Activated T-cell treated with anti-CD3 and anti-CD28 coated beads, Interleukin-2, amount 50 U/mL, for 24 hours (primary cell): ENCODE measurements at regions not wholly inside any gene's neighbourhood (a gene's known extent, or its start where the extent isn't known, plus 50 kb on each side); places are given as distances from the start of the nearest gene placed in this dataset.
A peak's percentile ranks its signal among the peaks of the same experiment; 100 is the strongest.

Source experiments
- DNase-seq: peaks from one replicate; pipeline ENCODE4 v3.0.0-alpha.2; 2020
- H3K27ac Mint-ChIP-seq: 2 replicates; pipeline ENCODE4 v1.8.0; 2020; ENCODE audit warnings: mild to moderate bottlenecking, mixed read lengths
- H3K27me3 Mint-ChIP-seq: 2 replicates; pipeline ENCODE4 v1.8.0; 2020; ENCODE audit warnings: mixed read lengths
- H3K36me3 Mint-ChIP-seq: 2 replicates; pipeline ENCODE4 v1.8.0; 2020; ENCODE audit warnings: low read depth, mixed read lengths
- H3K4me1 Mint-ChIP-seq: 2 replicates; pipeline ENCODE4 v1.8.0; 2020; ENCODE audit warnings: low read depth, mixed read lengths
- H3K4me3 Mint-ChIP-seq: 2 replicates; pipeline ENCODE4 v1.8.0; 2020; ENCODE audit warnings: mild to moderate bottlenecking, moderate library complexity, mixed read lengths
- H3K9me3 Mint-ChIP-seq: 2 replicates; pipeline ENCODE4 v1.8.0; 2020; ENCODE audit warnings: mixed read lengths

DNA sequence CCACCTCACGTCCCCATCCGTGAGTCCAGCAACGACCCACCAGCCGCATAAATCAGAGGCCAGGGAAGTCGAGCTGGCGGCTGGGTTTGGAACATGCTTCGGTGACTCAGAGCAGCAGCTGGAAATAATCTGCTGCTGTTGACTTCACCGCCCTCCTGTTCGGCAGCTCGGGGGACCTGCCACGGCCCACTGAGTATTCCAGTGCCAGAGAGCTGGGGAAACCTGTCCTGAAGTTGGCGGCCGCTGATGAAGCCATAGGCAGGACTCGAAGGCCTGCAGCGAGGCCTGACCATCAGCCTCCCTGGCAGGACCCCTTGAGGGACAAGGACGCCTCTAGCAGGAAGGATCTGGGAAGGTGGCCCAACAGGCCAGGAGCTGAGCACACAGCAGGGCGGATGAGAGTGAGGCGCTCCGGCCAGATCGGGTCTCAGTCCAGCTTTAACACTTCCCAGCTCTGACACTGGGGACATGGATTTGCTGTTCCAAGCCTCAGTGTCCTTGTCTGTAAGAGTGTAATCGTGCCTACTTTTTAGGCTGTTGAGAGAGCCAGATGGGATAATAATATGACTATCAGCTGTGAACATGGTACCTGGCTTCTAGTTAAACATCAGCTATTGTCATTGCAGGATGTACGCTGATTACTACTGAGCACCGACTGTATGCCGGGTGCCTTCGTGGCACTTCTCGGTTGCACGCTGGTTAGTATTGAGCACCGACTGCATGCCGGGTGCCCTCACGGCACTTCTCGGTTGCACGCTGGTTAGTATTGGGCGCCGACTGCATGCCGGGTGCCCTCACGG, 50.4 kb upstream of the CIBAR2 start:
- Mint-ChIP-seq H3K9me3 (no peaks in the 10 kb centered on the region), H3K36me3 (no peaks in the 10 kb centered on the region), H3K4me1 (peaks cover 6% of the 10 kb centered on the region), H3K27me3 (peaks cover 13% of the 10 kb centered on the region), H3K4me3 (no peak overlapping the region), H3K27ac (no peak overlapping the region)
- DNase-seq, result no peak

DNA sequence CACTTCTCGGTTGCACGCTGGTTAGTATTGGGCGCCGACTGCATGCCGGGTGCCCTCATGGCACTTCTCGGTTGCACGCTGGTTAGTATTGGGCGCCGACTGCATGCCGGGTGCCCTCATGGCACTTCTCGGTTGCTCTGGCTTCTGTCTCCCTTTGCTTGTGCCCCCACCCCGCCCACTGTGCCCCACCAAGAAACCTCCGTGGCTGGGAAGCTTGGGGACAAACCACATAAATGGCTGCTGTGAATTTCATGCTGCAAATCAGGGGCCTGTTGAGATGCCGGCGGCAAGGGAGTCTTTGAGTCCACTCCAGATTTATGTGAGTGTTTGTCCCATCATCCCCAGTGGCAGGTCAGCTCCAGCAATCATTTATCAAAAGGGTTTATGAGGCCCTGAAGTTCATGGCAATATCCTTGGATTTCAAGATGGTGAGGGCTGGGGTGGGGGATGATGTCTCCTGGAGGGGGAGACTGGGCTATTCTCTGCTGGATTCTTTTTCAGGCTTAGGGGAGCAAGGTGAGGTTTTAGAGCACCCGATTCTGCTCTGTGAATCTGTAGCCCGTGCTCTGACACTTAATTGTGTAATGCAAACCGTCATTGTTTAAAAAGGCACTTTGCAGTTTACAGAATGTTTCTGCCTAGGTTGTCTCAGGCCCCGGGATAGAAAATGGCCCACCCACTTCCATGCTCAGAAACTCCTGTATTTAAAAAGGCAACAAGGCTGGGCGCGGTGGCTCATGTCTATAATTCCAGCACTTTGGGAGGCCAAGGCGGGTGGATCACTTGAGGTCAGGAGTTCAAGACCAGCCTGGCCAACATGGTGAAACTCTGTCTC, 51.2 kb upstream of the CIBAR2 start:
- no peaks in the 10 kb centered on the region for H3K9me3 Mint-ChIP-seq
- no peaks in the 10 kb centered on the region for H3K36me3 Mint-ChIP-seq
- no peak overlapping the region for H3K27ac Mint-ChIP-seq
- no peaks in the 10 kb centered on the region for H3K4me1 Mint-ChIP-seq
- no peak for DNase-seq
- H3K4me3 Mint-ChIP-seq, result no peak overlapping the region
- peaks cover 21% of the 10 kb centered on the region for H3K27me3 Mint-ChIP-seq

DNA sequence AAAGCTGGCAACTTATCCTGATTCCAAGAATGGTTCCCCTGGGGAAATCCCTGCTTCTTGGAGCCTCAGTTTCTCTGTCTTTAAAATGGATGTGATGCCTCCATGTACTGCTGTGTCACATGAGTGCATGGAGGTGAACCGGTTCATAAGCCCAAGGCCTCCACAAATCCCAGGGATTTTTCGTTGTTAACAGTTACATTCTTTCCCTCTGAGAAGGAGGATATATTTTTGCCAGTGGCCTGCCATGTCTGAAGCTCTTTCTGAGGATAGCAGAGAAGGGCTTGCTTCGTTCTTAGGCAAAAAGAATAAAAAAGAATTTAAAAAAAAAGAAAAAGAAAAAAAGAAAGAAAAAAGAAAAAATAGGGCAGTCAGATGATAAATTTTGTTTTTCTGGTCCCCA, 52.2 kb upstream of the CIBAR2 start:
- Mint-ChIP-seq H3K4me3 (no peak overlapping the region), H3K27ac (no peak overlapping the region), H3K9me3 (no peaks in the 10 kb centered on the region), H3K27me3 (peaks cover 25% of the 10 kb centered on the region), H3K4me1 (peaks cover 1% of the 10 kb centered on the region), H3K36me3 (no peaks in the 10 kb centered on the region)
- DNase-seq, result no peak

DNA sequence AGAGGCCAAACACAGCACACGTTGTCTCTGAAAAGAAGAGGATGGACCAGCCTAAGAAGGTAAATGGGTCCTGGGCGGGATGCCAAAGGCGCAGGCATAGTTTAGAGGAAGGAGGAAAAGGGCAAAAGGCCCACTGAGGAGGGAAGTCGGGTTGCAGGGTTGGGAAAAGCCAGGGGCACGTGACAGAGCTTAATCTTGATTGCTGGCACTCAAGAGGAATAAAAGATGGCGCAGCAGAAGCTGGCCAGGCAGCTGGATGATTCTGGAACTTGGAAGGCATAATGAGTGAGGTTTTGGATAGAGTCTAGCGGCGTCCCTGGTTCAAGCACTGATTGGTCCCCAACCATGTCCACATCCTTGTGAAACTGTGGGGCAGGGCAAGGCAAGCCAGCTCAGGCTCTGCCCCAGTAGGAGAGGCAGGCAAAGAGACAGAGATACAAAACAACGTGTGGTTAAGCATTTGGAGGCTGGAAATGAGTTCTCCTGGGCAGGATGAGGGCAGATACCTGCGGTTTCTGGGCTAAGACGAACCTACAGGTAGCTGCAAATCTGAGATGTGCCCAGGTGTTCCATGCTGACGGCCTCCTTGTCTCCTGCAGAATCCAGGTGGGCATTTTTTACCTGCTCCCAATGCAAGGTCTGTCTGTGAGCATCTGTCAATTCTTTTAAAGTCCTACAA, 52.7 kb upstream of the CIBAR2 start:
- Mint-ChIP-seq H3K36me3 (no peaks in the 10 kb centered on the region), H3K4me1 (peaks cover 1% of the 10 kb centered on the region), H3K4me3 (no peak overlapping the region), H3K27ac (no peak overlapping the region), H3K9me3 (no peaks in the 10 kb centered on the region), H3K27me3 (peaks cover 25% of the 10 kb centered on the region)
- no peak for DNase-seq

DNA sequence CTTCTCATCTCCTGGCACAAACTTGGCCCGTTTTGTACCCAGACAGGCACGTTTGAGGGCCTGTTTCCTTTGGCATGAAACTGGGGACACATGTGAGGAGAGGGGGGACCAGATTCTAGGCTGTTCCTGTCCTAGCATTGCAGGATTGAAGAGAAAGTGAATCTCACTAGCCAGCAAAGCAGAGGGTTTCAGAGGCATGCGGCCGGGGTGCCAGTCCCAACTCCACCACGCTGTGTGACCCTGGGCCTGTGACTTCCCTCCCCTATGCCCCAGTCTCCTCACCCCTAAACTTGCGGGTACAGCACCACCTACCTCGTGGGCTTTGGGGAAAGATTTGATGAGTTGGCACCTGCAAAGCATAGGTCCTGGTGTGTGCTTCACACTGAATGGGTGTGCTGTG, 53.5 kb upstream of the CIBAR2 start:
- H3K36me3 Mint-ChIP-seq, result no peaks in the 10 kb centered on the region
- H3K27me3 Mint-ChIP-seq, result peaks cover 32% of the 10 kb centered on the region
- peaks cover 1% of the 10 kb centered on the region for H3K4me1 Mint-ChIP-seq
- no peak for DNase-seq
- no peak overlapping the region for H3K27ac Mint-ChIP-seq
- no peaks in the 10 kb centered on the region for H3K9me3 Mint-ChIP-seq
- no peak overlapping the region for H3K4me3 Mint-ChIP-seq

DNA sequence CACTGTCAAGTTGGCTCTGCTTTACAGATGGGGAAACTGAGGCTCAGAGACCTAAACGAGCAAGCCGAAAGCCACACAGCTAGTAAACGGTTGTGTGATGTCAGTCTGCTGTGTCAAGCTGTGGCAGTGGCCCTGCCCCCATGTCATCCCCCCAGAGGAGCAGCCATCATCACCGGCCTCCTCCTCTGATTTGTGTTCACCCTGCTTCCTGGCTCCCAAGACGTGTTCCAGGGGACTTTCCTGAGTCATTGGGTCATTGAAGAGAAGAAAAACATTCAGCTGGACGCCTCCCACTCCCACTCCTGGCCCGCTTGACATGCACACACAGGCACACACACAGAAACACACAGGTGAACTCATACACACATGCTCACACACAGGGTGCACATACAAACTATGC, 54.0 kb upstream of the CIBAR2 start:
- Mint-ChIP-seq H3K27ac (no peak overlapping the region), H3K27me3 (peaks cover 37% of the 10 kb centered on the region), H3K4me1 (peaks cover 1% of the 10 kb centered on the region), H3K4me3 (no peak overlapping the region), H3K9me3 (no peaks in the 10 kb centered on the region), H3K36me3 (no peaks in the 10 kb centered on the region)
- DNase-seq, result no peak

DNA sequence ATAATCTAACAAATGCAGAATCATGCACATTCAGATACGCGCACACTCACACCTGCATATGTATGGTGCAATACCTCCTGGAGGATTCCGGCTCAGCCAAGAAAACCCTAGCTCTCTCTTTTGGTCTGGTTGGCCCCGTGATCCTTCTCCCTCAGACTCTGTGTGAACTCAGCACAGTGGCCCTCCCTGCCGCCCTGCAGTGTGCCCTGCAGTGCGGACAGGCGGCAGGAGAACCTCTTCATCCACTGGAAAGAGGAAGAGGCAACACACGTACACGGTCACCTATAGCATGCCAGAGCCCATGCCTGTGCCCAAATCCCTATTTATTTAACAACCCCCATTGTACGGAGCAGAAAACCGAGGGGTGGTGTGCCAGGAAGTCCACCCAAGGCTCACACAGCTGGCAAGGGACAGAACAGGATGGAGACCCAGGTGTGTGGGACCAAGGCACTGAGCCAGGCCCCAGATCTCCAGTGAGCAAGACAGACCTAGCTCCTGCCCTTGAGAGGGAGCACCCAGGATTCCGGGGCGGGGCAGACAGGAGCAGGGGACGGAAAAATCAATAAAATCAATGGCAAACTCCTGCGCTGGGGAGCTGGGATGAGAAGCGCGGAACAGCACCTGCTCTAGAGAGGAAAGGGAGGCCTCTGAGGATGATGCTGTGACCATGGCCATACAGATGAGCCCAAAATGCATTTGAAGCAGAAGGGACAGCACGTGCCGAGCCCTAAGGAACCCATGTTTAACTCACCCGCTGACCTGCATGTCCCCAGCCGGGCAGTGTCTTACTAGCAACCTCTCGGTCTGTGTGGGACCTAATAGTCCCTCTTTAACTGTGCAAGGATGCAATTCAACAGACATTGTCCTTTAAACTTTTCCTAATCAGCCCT, 54.7 kb upstream of the CIBAR2 start:
- H3K4me3 Mint-ChIP-seq, result no peak overlapping the region
- no peaks in the 10 kb centered on the region for H3K9me3 Mint-ChIP-seq
- no peaks in the 10 kb centered on the region for H3K36me3 Mint-ChIP-seq
- H3K4me1 Mint-ChIP-seq, result peaks cover 1% of the 10 kb centered on the region
- no peak for DNase-seq
- H3K27ac Mint-ChIP-seq, result no peak overlapping the region
- peaks cover 43% of the 10 kb centered on the region for H3K27me3 Mint-ChIP-seq

DNA sequence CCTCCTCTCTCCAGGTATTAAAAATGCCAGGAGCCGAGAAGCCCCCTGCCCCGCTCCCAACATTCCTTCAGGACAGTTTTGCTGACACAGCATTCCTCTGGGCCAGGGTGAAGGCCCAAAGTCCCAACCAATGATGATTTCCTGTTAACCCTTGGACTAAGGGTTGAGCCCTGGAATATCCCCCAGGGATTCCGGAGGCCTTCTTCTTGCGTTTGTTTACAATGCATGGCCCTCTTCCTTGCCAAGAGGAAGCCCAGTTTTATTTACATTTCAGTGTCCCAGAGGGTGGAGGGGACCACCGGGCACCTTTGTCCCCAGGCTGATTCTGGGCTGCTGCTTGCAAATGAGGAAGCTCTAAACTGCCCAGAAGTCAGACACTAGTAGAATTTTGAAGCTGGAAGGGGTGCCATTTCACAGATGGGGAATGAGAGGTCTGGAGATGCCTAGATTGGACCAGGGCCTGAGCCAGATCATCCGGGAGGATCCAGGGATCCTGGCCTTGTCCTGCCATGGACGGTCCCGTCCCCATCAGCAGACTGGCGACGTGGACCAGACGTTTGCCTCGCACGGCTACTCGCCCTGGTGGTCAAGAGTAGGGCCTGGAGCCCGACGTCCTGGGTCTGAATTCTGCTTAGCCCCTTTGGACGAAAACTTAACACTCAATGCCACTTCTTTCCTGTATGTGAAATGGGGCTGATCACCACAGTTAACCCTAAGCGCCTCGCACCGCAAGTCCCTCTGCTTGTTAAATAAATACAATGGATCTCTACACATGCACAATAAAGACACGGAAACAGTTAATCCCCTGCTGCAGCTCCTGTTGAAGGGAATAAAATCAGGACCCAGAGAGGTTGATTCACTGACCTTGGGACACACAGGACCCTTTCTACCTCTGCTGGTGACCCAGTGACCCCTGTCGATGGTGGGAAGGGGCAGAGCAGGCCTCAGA, 55.6 kb upstream of the CIBAR2 start:
- H3K9me3 Mint-ChIP-seq, result no peaks in the 10 kb centered on the region
- H3K4me3 Mint-ChIP-seq, result no peak overlapping the region
- no peaks in the 10 kb centered on the region for H3K36me3 Mint-ChIP-seq
- H3K4me1 Mint-ChIP-seq, result peaks cover 3% of the 10 kb centered on the region
- no peak for DNase-seq
- peaks cover 52% of the 10 kb centered on the region for H3K27me3 Mint-ChIP-seq
- H3K27ac Mint-ChIP-seq, result no peak overlapping the region

DNA sequence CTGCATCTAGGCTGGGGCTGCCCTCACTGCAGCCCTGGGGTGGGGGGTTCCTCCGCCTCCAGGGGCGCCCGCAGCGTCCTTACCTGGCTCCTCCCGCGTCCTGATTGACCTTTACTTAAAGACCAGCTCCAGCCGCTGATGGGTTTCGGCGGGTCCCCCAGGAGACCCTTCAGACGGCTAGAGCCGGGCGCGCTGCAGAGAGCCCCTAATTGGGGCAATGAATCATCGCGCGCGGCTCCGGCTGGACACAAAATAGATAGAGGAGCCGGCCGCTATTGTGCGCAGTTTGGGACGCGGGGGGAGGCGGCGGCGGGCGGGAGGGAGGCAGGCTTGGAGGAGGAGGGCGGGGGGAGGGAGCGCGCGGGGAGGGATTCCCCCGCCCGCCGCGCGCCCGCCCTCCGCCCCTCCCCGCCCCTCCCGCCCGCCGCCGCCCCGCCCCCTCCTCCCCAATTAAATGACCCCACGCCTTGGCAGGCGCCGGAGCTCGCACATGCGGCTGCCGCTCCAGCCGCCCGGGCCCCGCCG, 56.5 kb upstream of the CIBAR2 start:
- Mint-ChIP-seq H3K4me1 (peaks cover 5% of the 10 kb centered on the region), H3K27ac (no peak overlapping the region), H3K27me3 (peaks cover 62% of the 10 kb centered on the region), H3K9me3 (no peaks in the 10 kb centered on the region), H3K4me3 (peak overlapping the region; percentile 57), H3K36me3 (no peaks in the 10 kb centered on the region)
- DNase-seq, result no peak

DNA sequence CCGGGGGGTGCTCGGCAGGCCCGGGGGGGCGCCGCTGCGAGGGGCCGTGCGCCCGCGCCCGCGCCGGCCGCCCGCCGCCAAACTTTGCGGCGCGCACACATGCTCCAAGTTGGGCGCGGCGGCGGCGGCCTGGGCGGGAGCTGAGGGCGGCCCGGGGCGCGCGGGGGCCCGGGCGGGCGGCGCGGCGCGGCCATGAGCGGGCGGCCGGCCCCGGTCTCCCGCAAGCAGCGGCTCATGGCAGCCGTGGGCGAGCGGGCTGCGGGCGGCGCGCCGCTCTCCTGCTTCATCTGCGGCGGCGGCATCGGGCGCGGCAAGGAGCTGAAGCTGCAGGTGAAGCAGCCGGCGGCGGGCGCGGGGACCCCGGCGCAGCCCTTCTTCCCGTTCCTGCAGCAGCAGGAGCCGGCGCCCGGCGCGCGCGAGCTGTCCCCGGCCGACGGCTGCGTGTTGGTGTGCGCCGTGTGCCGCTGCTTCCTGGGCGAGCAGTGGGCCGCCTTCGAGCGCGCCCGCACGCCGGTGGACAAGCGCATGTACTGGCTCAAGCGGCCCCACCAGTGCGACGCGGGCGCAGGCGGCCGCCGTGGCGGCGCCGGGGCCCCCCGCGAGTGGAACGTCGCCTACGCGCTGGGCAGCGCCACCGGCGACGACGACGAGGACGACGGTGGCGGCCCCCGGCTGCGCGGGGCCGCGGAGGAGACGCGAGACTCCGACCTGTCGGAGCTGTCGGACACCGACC, 57.2 kb upstream of the CIBAR2 start:
- Mint-ChIP-seq H3K27ac (no peak overlapping the region), H3K4me1 (peaks cover 5% of the 10 kb centered on the region), H3K9me3 (no peaks in the 10 kb centered on the region), H3K36me3 (no peaks in the 10 kb centered on the region), H3K4me3 (no peak overlapping the region), H3K27me3 (peaks cover 69% of the 10 kb centered on the region)
- DNase-seq, result peak; percentile 35

DNA sequence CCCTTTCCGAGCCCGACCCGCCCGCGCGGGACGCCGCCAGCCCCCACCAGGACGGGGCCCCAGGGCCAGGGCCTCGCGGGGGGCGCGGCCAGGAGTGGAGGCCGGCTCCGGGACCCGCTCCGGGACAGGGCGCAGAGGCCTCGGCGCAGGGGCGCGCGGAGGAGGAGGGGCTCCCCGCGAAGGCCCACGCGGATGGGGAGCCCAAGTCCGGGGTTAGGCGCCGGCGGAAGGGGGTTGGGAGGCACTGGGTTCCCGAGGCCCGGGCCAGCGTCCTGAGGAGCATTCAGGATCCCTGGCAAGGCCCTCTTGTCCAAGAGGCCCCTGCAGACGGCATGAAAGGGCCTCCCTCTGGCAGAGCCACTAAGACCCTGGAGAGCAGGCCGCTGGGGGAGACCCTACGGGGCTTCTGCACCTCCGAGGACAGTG, 57.8 kb upstream of the CIBAR2 start:
- Mint-ChIP-seq H3K36me3 (no peaks in the 10 kb centered on the region), H3K27ac (no peak overlapping the region), H3K9me3 (no peaks in the 10 kb centered on the region), H3K4me3 (no peak overlapping the region), H3K4me1 (peaks cover 5% of the 10 kb centered on the region), H3K27me3 (peaks cover 74% of the 10 kb centered on the region)
- no peak for DNase-seq

DNA sequence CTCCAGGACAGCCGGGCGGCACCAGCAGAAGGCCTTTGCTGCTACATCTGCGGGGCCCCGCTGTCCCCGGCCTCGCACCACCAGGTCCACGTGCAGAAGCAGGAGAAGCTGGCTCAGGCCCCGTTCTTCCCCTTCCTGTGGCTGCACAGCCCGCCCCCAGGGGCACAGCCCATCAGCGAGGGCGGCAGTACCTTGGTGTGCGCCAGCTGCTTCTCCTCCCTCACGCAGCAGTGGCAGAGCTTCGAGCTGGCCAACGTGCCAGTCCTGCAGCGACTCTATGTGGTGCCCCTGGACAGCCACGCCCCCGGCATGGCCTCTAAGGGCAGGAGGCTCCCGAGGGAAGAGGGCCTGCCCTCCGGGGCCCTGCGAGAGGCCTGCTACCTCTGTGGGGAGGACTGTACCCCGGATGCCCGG, 58.3 kb upstream of the CIBAR2 start:
- peaks cover 5% of the 10 kb centered on the region for H3K4me1 Mint-ChIP-seq
- no peak for DNase-seq
- H3K4me3 Mint-ChIP-seq, result no peak overlapping the region
- H3K27me3 Mint-ChIP-seq, result peaks cover 77% of the 10 kb centered on the region
- H3K9me3 Mint-ChIP-seq, result no peaks in the 10 kb centered on the region
- H3K36me3 Mint-ChIP-seq, result no peaks in the 10 kb centered on the region
- H3K27ac Mint-ChIP-seq, result no peak overlapping the region
